Coronary artery (tissue), 2 donors: ENCODE measurements at regions not wholly inside any gene's neighbourhood (a gene's known extent, or its start where the extent isn't known, plus 50 kb on each side); places are given as distances from the start of the nearest gene placed in this dataset.

Source experiments
- DNase-seq: peaks from one replicate; pipeline ENCODE4 v3.0.0-alpha.2; 2017; ENCODE audit warnings: low spot score
- H3K27ac ChIP-seq, 2 donors: fragments of 200-600 bp; sonication (generic); one replicate each; pipeline ENCODE4 v1.5.1; 2016 to 2019
- H3K4me3 ChIP-seq: fragments of 200-600 bp; sonication (generic); 2 replicates; pipeline ENCODE4 v1.5.1; 2016; ENCODE audit warnings: mild to moderate bottlenecking, moderate library complexity
- CTCF ChIP-seq: fragments of 200-600 bp; sonication (generic); IDR thresholded peaks from one replicate; pipeline ENCODE4 v1.5.1; 2019; ENCODE audit warnings: antibody characterized with exemption

DNA sequence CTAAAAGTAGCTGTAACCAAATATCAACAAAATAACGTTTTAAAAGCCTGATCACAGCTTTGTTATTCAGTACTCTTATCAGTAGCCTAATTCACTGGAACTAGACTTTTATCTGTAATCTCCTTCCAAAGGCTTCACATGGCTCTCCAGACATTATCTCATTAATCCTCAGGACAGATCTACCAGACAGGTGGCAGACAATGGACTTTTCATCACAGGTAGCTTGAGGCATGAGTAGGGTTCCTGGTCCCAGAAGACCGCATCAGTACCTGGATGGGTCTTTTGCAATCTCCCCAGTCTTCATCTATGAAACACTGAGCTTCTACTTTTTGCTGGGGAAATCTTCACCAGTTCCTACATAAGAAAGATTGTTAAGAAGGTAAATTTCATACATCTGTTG is 132.2 kb upstream of the FOXD3 start:
- Histone ChIP-seq H3K4me3 (no peak overlapping the region), H3K27ac (no peak overlapping the region)
- DNase-seq, result no peak
- TF ChIP-seq CTCF, result no peak

DNA sequence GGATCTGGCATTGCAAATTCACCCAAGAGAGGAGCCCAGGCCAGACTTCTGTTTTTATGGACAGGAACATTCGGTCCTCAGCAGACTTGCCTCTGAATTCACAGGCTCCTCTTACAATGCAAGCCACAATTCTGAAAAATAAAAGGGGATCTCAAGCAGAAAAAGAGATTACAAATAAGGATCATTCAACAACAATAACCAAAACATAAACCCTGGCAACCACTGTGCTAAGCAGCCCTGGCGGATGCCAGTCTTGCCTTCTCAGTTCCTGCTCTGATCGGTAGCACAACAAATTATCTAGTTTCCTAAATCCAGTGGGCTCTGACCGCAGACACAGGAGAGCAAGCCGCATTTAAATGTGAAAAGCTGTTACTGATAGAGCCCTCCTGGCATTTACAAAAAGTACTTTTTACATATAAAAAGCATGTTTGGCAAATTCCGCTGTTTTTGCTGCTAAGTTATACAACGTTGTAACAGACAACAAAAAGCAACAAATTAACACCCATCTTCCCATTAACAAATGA is 123.4 kb upstream of the FOXD3 start:
- no peak overlapping the region for H3K4me3 ChIP-seq
- DNase-seq, result no peak
- no peak overlapping the region for H3K27ac ChIP-seq
- no peak for TF ChIP-seq CTCF

GRCh38 chr1:63199706-63200335 is 122.5 kb upstream of the FOXD3 start:
- DNase-seq, result no peak
- Histone ChIP-seq H3K27ac (no peak overlapping the region), H3K4me3 (no peak overlapping the region)
- no peak for TF ChIP-seq CTCF

- H3K27ac ChIP-seq, result no peak overlapping the region
- no peak for TF ChIP-seq CTCF
- no peak for DNase-seq
- no peak overlapping the region for H3K4me3 ChIP-seq
Observed at GRCh38 chr1:63200676-63201075, 121.7 kb upstream of the FOXD3 start.

- TF ChIP-seq CTCF, result no peak
- H3K4me3 ChIP-seq, result no peak overlapping the region
- no peak overlapping the region for H3K27ac ChIP-seq
- no peak for DNase-seq
Observed at GRCh38 chr1:63203641-63204040, 118.7 kb upstream of the FOXD3 start.

DNA sequence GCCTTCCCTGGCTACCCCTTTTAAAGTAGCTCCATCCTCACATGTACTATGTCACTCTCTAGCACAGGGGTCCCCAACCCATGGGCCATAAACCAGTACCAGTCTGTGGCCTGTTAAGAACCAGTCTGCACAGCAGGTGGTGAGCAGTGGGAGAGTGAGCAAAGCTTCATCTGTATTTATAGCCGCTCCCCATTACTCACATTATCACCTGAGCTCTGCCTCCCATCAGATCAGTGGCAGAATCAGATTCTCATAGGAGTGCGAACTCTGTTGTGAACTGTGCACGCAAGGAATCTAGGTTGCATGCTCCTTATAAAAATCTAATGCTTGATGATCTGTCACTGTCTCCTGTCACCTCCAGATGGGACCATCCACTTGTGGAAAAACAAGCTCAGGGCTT is 116.6 kb upstream of the FOXD3 start:
- Histone ChIP-seq H3K27ac (no peak overlapping the region), H3K4me3 (no peak overlapping the region)
- TF ChIP-seq CTCF, result no peak
- no peak for DNase-seq

DNA sequence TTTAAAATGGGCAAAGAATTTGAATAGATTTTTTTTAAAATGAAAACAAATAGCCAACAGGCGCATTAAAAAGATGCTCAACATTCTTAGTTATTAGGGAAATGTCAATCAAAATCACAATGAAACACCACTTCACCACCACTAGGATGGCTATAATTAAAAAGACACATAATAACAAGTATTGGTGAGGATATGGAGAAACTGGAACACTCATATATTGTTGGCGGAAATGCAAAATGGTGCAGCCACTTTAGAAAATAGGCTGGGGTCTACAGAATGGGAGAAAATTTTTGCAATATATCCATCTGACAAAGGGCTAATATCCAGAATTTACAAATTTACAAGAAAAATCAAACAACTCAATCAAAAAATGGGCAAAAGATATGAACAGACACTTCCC is 107.8 kb upstream of the FOXD3 start:
- TF ChIP-seq CTCF, result no peak
- no peak overlapping the region for H3K27ac ChIP-seq
- H3K4me3 ChIP-seq, result no peak overlapping the region
- no peak for DNase-seq
